Liver (tissue), 8 donors: ENCODE measurements at regions not wholly inside any gene's neighbourhood (a gene's known extent, or its start where the extent isn't known, plus 50 kb on each side); places are given as distances from the start of the nearest gene placed in this dataset.

Source experiments
- DNase-seq: peaks from one replicate; pipeline ENCODE4 v3.0.0-alpha.2; 2017; ENCODE audit warnings: low spot score
- H3K27ac ChIP-seq, 2 donors: one replicate each; pipeline ENCODE4 v1.7.0; 2013; ENCODE audit warnings: inconsistent platforms in 2 of 2, low read length in 2 of 2, control low read depth in 1 of 2, low read depth in 1 of 2, mild to moderate bottlenecking in 1 of 2
- H3K27me3 ChIP-seq, 4 donors: one replicate each; pipeline versions ENCODE4 v1.6.1 to v1.7.0; 2013; ENCODE audit warnings: low read length in 3 of 4, inconsistent platforms in 1 of 4, mild to moderate bottlenecking in 1 of 4, moderate library complexity in 1 of 4; ENCODE audit not compliant: control insufficient read depth in 4 of 4, insufficient read depth in 4 of 4
- H3K36me3 ChIP-seq, 4 donors: one replicate each; pipeline versions ENCODE4 v1.6.1 to v1.7.0; 2013; ENCODE audit warnings: low read length in 3 of 4, mild to moderate bottlenecking in 3 of 4, low read depth in 1 of 4, moderate library complexity in 1 of 4; ENCODE audit not compliant: control insufficient read depth in 4 of 4, insufficient read depth in 3 of 4
- H3K4me1 ChIP-seq, 4 donors: one replicate each; pipeline versions ENCODE4 v1.6.1 to v1.7.0; 2013; ENCODE audit warnings: low read length in 3 of 4, mild to moderate bottlenecking in 3 of 4, moderate library complexity in 1 of 4; ENCODE audit not compliant: control insufficient read depth in 4 of 4, insufficient read depth in 4 of 4
- H3K4me3 ChIP-seq, 3 donors: one replicate each; pipeline versions ENCODE4 v1.6.1 to v1.7.0; 2013; ENCODE audit warnings: low read length in 3 of 3, control low read depth in 1 of 3, low read depth in 1 of 3, mild to moderate bottlenecking in 1 of 3
- H3K9ac ChIP-seq, 2 donors: one replicate each; pipeline ENCODE4 v1.7.0; 2013; ENCODE audit warnings: low read length in 2 of 2, mild to moderate bottlenecking in 2 of 2, moderate library complexity in 2 of 2, control low read depth in 1 of 2, low read depth in 1 of 2
- H3K9me3 ChIP-seq, 4 donors: one replicate each; pipeline versions ENCODE4 v1.6.1 to v1.7.0; 2013; ENCODE audit warnings: low read length in 3 of 4; ENCODE audit not compliant: control insufficient read depth in 4 of 4
- ATF3 ChIP-seq: IDR thresholded peaks from 2 replicates; pipeline ENCODE4 v1.6.1; 2016; ENCODE audit warnings: antibody characterized with exemption
- CTCF ChIP-seq: fragments of 150-350 bp; IDR thresholded peaks from 2 replicates; pipeline ENCODE4 v1.5.1; 2017; ENCODE audit warnings: improper control_type of control experiment, low read depth, low read length; ENCODE audit not compliant: missing input control
- EGR1 ChIP-seq, 2 donors: IDR thresholded peaks; 2 replicates each; pipeline ENCODE4 v1.6.1; 2016 to 2018; ENCODE audit warnings: antibody characterized with exemption in 2 of 2, low read depth in 2 of 2
- FOXA1 ChIP-seq: IDR thresholded peaks from 2 replicates; pipeline ENCODE4 v1.6.1; 2016; ENCODE audit warnings: antibody characterized with exemption
- FOXA2 ChIP-seq: IDR thresholded peaks from 2 replicates; pipeline ENCODE4 v1.6.1; 2016; ENCODE audit warnings: antibody characterized with exemption
- GABPA ChIP-seq, 2 donors: IDR thresholded peaks in 1 of 2; conservative IDR thresholded peaks in 1 of 2; 2 replicates each; pipeline ENCODE4 v1.6.1; 2016; ENCODE audit warnings: antibody characterized with exemption in 2 of 2, mild to moderate bottlenecking in 1 of 2, moderate library complexity in 1 of 2
- HNF4A ChIP-seq, 2 donors: conservative IDR thresholded peaks; 2 replicates each; pipeline ENCODE4 v1.6.1; 2016; ENCODE audit warnings: antibody characterized with exemption in 2 of 2, mild to moderate bottlenecking in 2 of 2
- HNF4G ChIP-seq: IDR thresholded peaks from 2 replicates; pipeline ENCODE4 v1.6.1; 2016; ENCODE audit warnings: antibody characterized with exemption
- JUND ChIP-seq, 2 donors: IDR thresholded peaks; 2 replicates each; pipeline ENCODE4 v1.6.1; 2016; ENCODE audit warnings: antibody characterized with exemption in 2 of 2
- MAX ChIP-seq: IDR thresholded peaks from 2 replicates; pipeline ENCODE4 v1.6.1; 2016; ENCODE audit warnings: antibody characterized with exemption
- NR2F2 ChIP-seq: IDR thresholded peaks from 2 replicates; pipeline ENCODE4 v1.6.1; 2016; ENCODE audit warnings: antibody characterized with exemption
- RAD21 ChIP-seq, 2 donors: IDR thresholded peaks; 2 replicates each; pipeline ENCODE4 v1.6.1; 2016; ENCODE audit warnings: antibody characterized with exemption in 2 of 2, mild to moderate bottlenecking in 2 of 2
- REST ChIP-seq: IDR thresholded peaks from 2 replicates; pipeline ENCODE4 v1.6.1; 2016; ENCODE audit warnings: antibody characterized with exemption, mild to moderate bottlenecking
- RXRA ChIP-seq, 2 donors: IDR thresholded peaks; 2 replicates each; pipeline ENCODE4 v1.6.1; 2017 to 2018; ENCODE audit warnings: antibody characterized with exemption in 2 of 2, mild to moderate bottlenecking in 1 of 2
- SP1 ChIP-seq: IDR thresholded peaks from 2 replicates; pipeline ENCODE4 v1.6.1; 2018; ENCODE audit warnings: antibody characterized with exemption, mild to moderate bottlenecking
- TAF1 ChIP-seq: conservative IDR thresholded peaks from 2 replicates; pipeline ENCODE4 v1.6.1; 2016; ENCODE audit warnings: antibody characterized with exemption, mild to moderate bottlenecking
- YY1 ChIP-seq: IDR thresholded peaks from 2 replicates; pipeline ENCODE4 v1.6.1; 2016; ENCODE audit warnings: antibody characterized with exemption, mild to moderate bottlenecking
- ZBTB33 ChIP-seq: IDR thresholded peaks from 2 replicates; pipeline ENCODE4 v1.6.1; 2016; ENCODE audit warnings: antibody characterized with exemption
- WGBS: extraction: QIAGEN DNeasy Blood & Tissue Kit; methylation state at CpG from one replicate; pipeline ENCODE4 v1.1.7; 2013; 5-methylcytosine and 5-hydroxymethylcytosine counted together
- donor health status: healthy.
- donor health status: healthy.
- donor health status: healthy.
- donor health status: healthy.
- donor health status: healthy.

- H3K36me3 ChIP-seq, result no peaks in the 10 kb centered on the region
- 85% methylated on average over 6 of the region's 6 CpGs for WGBS
- H3K27ac ChIP-seq, result no peak overlapping the region
- H3K27me3 ChIP-seq, result no peaks in the 10 kb centered on the region
- no peaks in the 10 kb centered on the region for H3K4me1 ChIP-seq
- TF ChIP-seq GABPA (IDR thresholded peaks at IDR 0.05 in 1 of 2, conservative IDR thresholded peaks at IDR 0.05 in 1 of 2) (no peak), NR2F2 (no peak), MAX (no peak), FOXA2 (no peak), ZBTB33 (no peak), ATF3 (no peak), RXRA (IDR thresholded peaks at IDR 0.05) (no peak), REST (no peak), JUND (IDR thresholded peaks at IDR 0.05) (no peak), CTCF (no peak), HNF4G (no peak), TAF1 (no peak), EGR1 (IDR thresholded peaks at IDR 0.05; ENCODE audit: low read depth in 2 of 2) (no peak), SP1 (no peak), FOXA1 (no peak), HNF4A (conservative IDR thresholded peaks at IDR 0.05) (no peak), YY1 (no peak), RAD21 (IDR thresholded peaks at IDR 0.05) (no peak)
- H3K9ac ChIP-seq, result no peak overlapping the region
- no peaks in the 10 kb centered on the region for H3K9me3 ChIP-seq
- no peak overlapping the region for H3K4me3 ChIP-seq
- DNase-seq, result no peak
Measured at GRCh38 chr10:27618036-27618615, 114.0 kb downstream of the RAB18 start.
